PC-3 (cell line): ENCODE measurements at regions not wholly inside any gene's neighbourhood (a gene's known extent, or its start where the extent isn't known, plus 50 kb on each side); places are given as distances from the start of the nearest gene placed in this dataset.

Source experiments
- ATAC-seq: fragments of 200-7000 bp; cut with Tn5 transposase; 2 replicates; pipeline ENCODE4 v1.9.1; 2020; ENCODE audit warnings: mild to moderate bottlenecking, moderate library complexity
- BruUV-seq: library from RNA; stranded (reverse); fragments of 400-500 nt; replicated peaks from 2 replicates; lab custom pipeline; 2021; lab: Mats Ljungman, UMichigan
- CTCF ChIA-PET: fragments of 300-600 bp; sonication (Branson Sonifier 250); formaldehyde crosslinking; loops from one replicate; lab custom pipeline; 2022; ENCODE audit warnings: antibody characterized with exemption; lab: Charles Lee
- POLR2A ChIA-PET: fragments of 300-600 bp; sonication (Branson Sonifier 250); formaldehyde crosslinking; loops from one replicate; lab custom pipeline; 2022; ENCODE audit warnings: antibody characterized with exemption; ENCODE audit not compliant: unreplicated experiment; lab: Charles Lee
- DNase-seq: peaks from one replicate; pipeline ENCODE4 v3.0.0-alpha.2; 2015
- H2AFZ ChIP-seq: fragments of 300-600 bp; sonication (generic); 2 replicates; pipeline ENCODE4 v1.6.0; 2016; ENCODE audit warnings: antibody characterized with exemption, low read length
- H3F3A ChIP-seq: fragments of 300-600 bp; sonication (generic); one replicate; pipeline ENCODE4 v1.6.0; 2017; ENCODE audit warnings: antibody characterized with exemption, low read length, control low read depth, mild to moderate bottlenecking; ENCODE audit not compliant: unreplicated experiment
- H3K27ac ChIP-seq: fragments of 300-600 bp; sonication (generic); 2 replicates; pipeline ENCODE4 v1.5.1; 2016; ENCODE audit warnings: mild to moderate bottlenecking, low read length
- H3K27me3 ChIP-seq: fragments of 300-600 bp; sonication (generic); 2 replicates; pipeline ENCODE4 v1.6.1; 2016; ENCODE audit warnings: low read length, mixed read lengths
- H3K36me3 ChIP-seq: fragments of 300-600 bp; sonication (generic); 2 replicates; pipeline ENCODE4 v1.6.1; 2016; ENCODE audit warnings: low read depth, mixed run types, low read length, mixed read lengths
- H3K4me1 ChIP-seq: fragments of 300-600 bp; sonication (generic); 2 replicates; pipeline ENCODE4 v1.5.1; 2016; ENCODE audit warnings: low read length; ENCODE audit not compliant: insufficient read depth
- H3K4me2 ChIP-seq: fragments of 300-600 bp; sonication (generic); 2 replicates; pipeline ENCODE4 v1.6.0; 2016; ENCODE audit warnings: low read length
- H3K4me3 ChIP-seq: fragments of 300-600 bp; sonication (generic); 2 replicates; pipeline ENCODE4 v1.5.1; 2016; ENCODE audit warnings: mild to moderate bottlenecking, low read length, mixed read lengths
- H3K79me2 ChIP-seq: fragments of 300-600 bp; sonication (generic); 2 replicates; pipeline ENCODE4 v1.6.1; 2017; ENCODE audit warnings: low read length, mixed read lengths
- H3K9ac ChIP-seq: fragments of 300-600 bp; sonication (generic); 2 replicates; pipeline ENCODE4 v1.6.0; 2016; ENCODE audit warnings: mild to moderate bottlenecking, low read length
- H3K9me2 ChIP-seq: fragments of 300-600 bp; sonication (generic); replicated peaks from 2 replicates; pipeline ENCODE4 v1.6.1; 2016; ENCODE audit warnings: mixed run types, low read length, mixed read lengths
- H3K9me3 ChIP-seq: fragments of 300-600 bp; sonication (generic); 2 replicates; pipeline ENCODE4 v1.6.1; 2016; ENCODE audit warnings: low read length, mixed read lengths
- H4K20me1 ChIP-seq: fragments of 300-600 bp; sonication (generic); 2 replicates; pipeline ENCODE4 v1.6.1; 2016; ENCODE audit warnings: low read length, mixed read lengths
- CTCF ChIP-seq: fragments of 300-600 bp; sonication (generic); conservative IDR thresholded peaks from 2 replicates; pipeline ENCODE4 v1.5.1; 2017; ENCODE audit warnings: antibody characterized with exemption, low read depth, mild to moderate bottlenecking, low read length
- EZH2 ChIP-seq: fragments of 300-600 bp; sonication (generic); IDR thresholded peaks from one replicate; pipeline ENCODE4 v1.6.1; 2017; ENCODE audit warnings: antibody characterized with exemption, mild to moderate bottlenecking, low read length; ENCODE audit not compliant: unreplicated experiment
- EZH2phosphoT487 ChIP-seq: fragments of 300-600 bp; sonication (generic); IDR thresholded peaks from 2 replicates; pipeline ENCODE4 v1.6.1; 2018; ENCODE audit warnings: mild to moderate bottlenecking, antibody characterized with exemption, low read length, borderline replicate concordance
- intact Hi-C: fragments of 100-400 bp; cut with micrococcal nuclease; formaldehyde crosslinking; loops from 2 replicates; pipeline ENCODE4 v1.9.0; 2023

DNA sequence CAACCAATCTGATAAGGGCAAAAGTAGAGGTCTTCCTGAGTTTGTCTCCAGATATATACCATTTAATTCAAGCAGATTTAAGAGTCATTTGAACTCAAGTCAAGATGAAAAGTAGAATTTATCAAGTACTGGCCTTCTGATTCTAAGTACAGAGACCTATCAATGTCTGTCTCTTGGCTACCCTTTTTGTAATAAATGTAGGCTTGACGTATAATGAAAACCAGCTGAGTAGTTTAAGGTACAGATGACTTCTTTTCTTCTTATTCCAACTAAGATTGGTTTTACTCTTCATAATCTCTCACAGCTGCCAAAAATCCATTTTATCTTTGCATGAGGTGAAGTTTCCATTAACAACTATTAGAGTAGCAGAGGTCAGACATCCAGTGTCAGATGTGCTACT, 867.6 kb downstream of the FAT4 start:
- Histone ChIP-seq H3K79me2 (no peaks in the 10 kb centered on the region), H3K27me3 (no peaks in the 10 kb centered on the region), H3K4me3 (no peak overlapping the region), H3K9me2 (no peaks in the 10 kb centered on the region), H3K36me3 (no peaks in the 10 kb centered on the region), H4K20me1 (no peaks in the 10 kb centered on the region), H3K4me1 (no peaks in the 10 kb centered on the region), H3K27ac (no peak overlapping the region), H3K4me2 (no peak overlapping the region), H3K9ac (no peak overlapping the region), H3K9me3 (no peaks in the 10 kb centered on the region), H2AFZ (no peak overlapping the region), H3F3A (no peaks in the 10 kb centered on the region)
- CTCF ChIA-PET = no interaction called here
- POLR2A ChIA-PET = no interaction called here
- intact Hi-C loops = no loop called here
- TF ChIP-seq EZH2 (no peak), EZH2phosphoT487 (no peak), CTCF (no peak)
- ATAC-seq = no peak
- BruUV-seq = no TSS peak
- no peak for DNase-seq

GRCh38 chr4:126182786-126183185, 868.0 kb downstream of the FAT4 start:
- Histone ChIP-seq H3K27ac (no peak overlapping the region), H3K4me3 (no peak overlapping the region), H3K4me1 (no peaks in the 10 kb centered on the region), H3K36me3 (no peaks in the 10 kb centered on the region), H3K4me2 (no peak overlapping the region), H3K79me2 (no peaks in the 10 kb centered on the region), H4K20me1 (no peaks in the 10 kb centered on the region), H2AFZ (no peak overlapping the region), H3F3A (no peaks in the 10 kb centered on the region), H3K9me2 (no peaks in the 10 kb centered on the region), H3K9ac (no peak overlapping the region), H3K9me3 (no peaks in the 10 kb centered on the region), H3K27me3 (no peaks in the 10 kb centered on the region)
- intact Hi-C loops = no loop called here
- ATAC-seq (no peak), DNase-seq (no peak)
- no TSS peak for BruUV-seq
- ChIA-PET POLR2A (no interaction called here), CTCF (interaction anchor here (0.7 kb wide), 1 partner anchor 400 kb away, joined by 3 read pairs; no protein-coding TSS in a partner anchor)
- TF ChIP-seq EZH2 (no peak), CTCF (no peak), EZH2phosphoT487 (no peak)

GRCh38 chr4:126183206-126183605, 868.5 kb downstream of the FAT4 start:
- H3K4me2 ChIP-seq = no peak overlapping the region
- H3K79me2 ChIP-seq = no peaks in the 10 kb centered on the region
- POLR2A ChIA-PET = no interaction called here
- H3K27ac ChIP-seq = no peak overlapping the region
- TF ChIP-seq CTCF (no peak), EZH2phosphoT487 (no peak), EZH2 (no peak)
- H3K36me3 ChIP-seq = no peaks in the 10 kb centered on the region
- no TSS peak for BruUV-seq
- H3K27me3 ChIP-seq = no peaks in the 10 kb centered on the region
- no peak overlapping the region for H2AFZ ChIP-seq
- DNase-seq (no peak), ATAC-seq (no peak)
- H3K4me1 ChIP-seq = no peaks in the 10 kb centered on the region
- H3K9ac ChIP-seq = no peak overlapping the region
- CTCF ChIA-PET = interaction anchor here (0.7 kb wide), 1 partner anchor 400 kb away, joined by 3 read pairs; no protein-coding TSS in a partner anchor
- no peaks in the 10 kb centered on the region for H4K20me1 ChIP-seq
- no peaks in the 10 kb centered on the region for H3F3A ChIP-seq
- intact Hi-C loops = no loop called here
- no peaks in the 10 kb centered on the region for H3K9me2 ChIP-seq
- no peak overlapping the region for H3K4me3 ChIP-seq
- H3K9me3 ChIP-seq = no peaks in the 10 kb centered on the region
